GM12873 (cell line): ENCODE measurements at regions not wholly inside any gene's neighbourhood (a gene's known extent, or its start where the extent isn't known, plus 50 kb on each side); places are given as distances from the start of the nearest gene placed in this dataset.

Experiments
- CTCF ChIP-seq: IDR thresholded peaks from 2 replicates; pipeline ENCODE4 v1.5.1; 2012; ENCODE audit warnings: low read depth, mild to moderate bottlenecking, moderate library complexity, low read length, control low read depth; ENCODE audit not compliant: insufficient read depth; ENCODE audit errors: missing control alignments

- no peak for TF ChIP-seq CTCF
These were observed 68.3 kb upstream of the CRHR1 start for GRCh38 chr17:45715787-45716186.

GRCh38 chr17:45718791-45719190 lies 65.3 kb upstream of the CRHR1 start:
- no peak for TF ChIP-seq CTCF

GRCh38 chr17:45719335-45720071 lies 64.6 kb upstream of the CRHR1 start:
- TF ChIP-seq CTCF: peak; percentile 39

GRCh38 chr17:45720386-45720785 lies 63.7 kb upstream of the CRHR1 start:
- no peak for TF ChIP-seq CTCF

GRCh38 chr17:45722161-45722560 lies 62.0 kb upstream of the CRHR1 start:
- peak; percentile 13 for TF ChIP-seq CTCF

- no peak for TF ChIP-seq CTCF
These were observed 54.7 kb upstream of the CRHR1 start for GRCh38 chr17:45729294-45729907.

GRCh38 chr17:45730192-45730591 lies 53.9 kb upstream of the CRHR1 start:
- no peak for TF ChIP-seq CTCF
